ENCODE measurements at regions not wholly inside any gene's neighbourhood (a gene's known extent, or its start where the extent isn't known, plus 50 kb on each side); places are given as distances from the start of the nearest gene placed in this dataset.

DNA sequence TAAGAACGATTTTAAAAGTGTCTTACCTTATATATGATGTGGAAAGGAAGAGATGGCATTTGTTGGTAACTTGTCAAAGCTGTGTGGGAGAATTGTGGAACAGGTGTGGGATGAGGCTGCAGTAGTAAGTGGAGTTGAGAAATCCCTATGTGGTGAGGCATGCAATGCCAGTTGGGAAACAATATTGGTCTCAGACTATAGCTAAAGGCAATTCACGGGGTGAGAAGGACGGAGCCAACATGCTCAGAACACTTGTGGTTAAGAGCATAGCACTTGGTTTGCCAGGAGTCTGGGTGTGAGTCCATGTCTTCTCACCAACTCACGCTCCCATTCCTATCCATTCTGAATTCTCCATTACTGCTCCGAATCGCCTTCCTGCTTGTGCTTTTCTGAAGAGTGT lies 615.6 kb upstream of the ADAMTS9 start:
- H3K27ac ChIP-seq (ENCODE audit: low read depth, low read length) = no peak overlapping the region
- H3K27me3 ChIP-seq (ENCODE audit: control insufficient read depth, insufficient read depth, low read length) = no peaks in the 10 kb centered on the region
- H3K4me1 ChIP-seq (ENCODE audit: control insufficient read depth, insufficient read depth, low read length) = no peaks in the 10 kb centered on the region
- H3K4me3 ChIP-seq (ENCODE audit: low read depth, low read length) = no peak overlapping the region
- DNase-seq (ENCODE audit: low read depth in 4 of 6, low spot score in 6 of 6) = no peak
- H3K36me3 ChIP-seq (ENCODE audit: control insufficient read depth, insufficient read depth, low read length) = no peaks in the 10 kb centered on the region
- H3K9me3 ChIP-seq (ENCODE audit: control insufficient read depth, insufficient read depth, low read length) = no peaks in the 10 kb centered on the region
- WGBS (ENCODE audit: insufficient coverage) = 79% methylated on average over 4 of the region's 6 CpGs

- H3K36me3 ChIP-seq (ENCODE audit: control insufficient read depth, insufficient read depth, low read length) = no peaks in the 10 kb centered on the region
- no peak overlapping the region for H3K4me3 ChIP-seq (ENCODE audit: low read depth, low read length)
- no peaks in the 10 kb centered on the region for H3K9me3 ChIP-seq (ENCODE audit: control insufficient read depth, insufficient read depth, low read length)
- no peaks in the 10 kb centered on the region for H3K4me1 ChIP-seq (ENCODE audit: control insufficient read depth, insufficient read depth, low read length)
- no peak overlapping the region for H3K27ac ChIP-seq (ENCODE audit: low read depth, low read length)
- 60% methylated on average over 1 of the region's 4 CpGs for WGBS (ENCODE audit: insufficient coverage)
- H3K27me3 ChIP-seq (ENCODE audit: control insufficient read depth, insufficient read depth, low read length) = no peaks in the 10 kb centered on the region
- peak in 1 of 6 donors; percentile 10 for DNase-seq (ENCODE audit: low read depth in 4 of 6, low spot score in 6 of 6)
Observed at GRCh38 chr3:65291448-65292125, 603.8 kb upstream of the ADAMTS9 start.

- Histone ChIP-seq H3K27me3 (ENCODE audit: control insufficient read depth, insufficient read depth, low read length) (no peaks in the 10 kb centered on the region), H3K27ac (ENCODE audit: low read depth, low read length) (no peak overlapping the region), H3K4me3 (ENCODE audit: low read depth, low read length) (no peak overlapping the region), H3K9me3 (ENCODE audit: control insufficient read depth, insufficient read depth, low read length) (no peaks in the 10 kb centered on the region), H3K36me3 (ENCODE audit: control insufficient read depth, insufficient read depth, low read length) (no peaks in the 10 kb centered on the region), H3K4me1 (ENCODE audit: control insufficient read depth, insufficient read depth, low read length) (no peaks in the 10 kb centered on the region)
- 90% methylated on average over 1 of the region's 4 CpGs for WGBS (ENCODE audit: insufficient coverage)
- DNase-seq (ENCODE audit: low read depth in 4 of 6, low spot score in 6 of 6) = no peak
Observed at GRCh38 chr3:65288776-65289175, 601.0 kb upstream of the ADAMTS9 start.

DNA sequence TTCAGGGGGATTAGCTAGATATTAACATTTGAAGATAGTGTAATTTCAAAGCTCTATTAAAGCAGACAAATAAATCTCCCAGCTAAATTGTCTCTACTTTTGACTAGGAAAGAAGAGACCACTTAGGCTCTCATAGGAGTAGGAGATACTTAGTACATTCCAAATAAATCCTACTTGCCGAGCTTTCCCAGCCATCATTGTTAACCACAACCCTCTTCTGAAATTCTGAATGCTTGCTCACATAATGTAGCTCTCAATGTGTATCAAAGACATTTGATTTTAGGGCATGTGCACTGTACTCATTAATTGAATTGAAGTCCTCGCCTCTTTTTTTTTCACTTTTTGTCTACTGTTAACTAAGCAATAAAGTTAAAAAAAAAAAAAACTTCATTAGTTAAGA lies 598.2 kb upstream of the ADAMTS9 start:
- no peaks in the 10 kb centered on the region for H3K4me1 ChIP-seq (ENCODE audit: control insufficient read depth, insufficient read depth, low read length)
- no peak overlapping the region for H3K27ac ChIP-seq (ENCODE audit: low read depth, low read length)
- no CpG with 5 or more reads among the region's 2 CpGs for WGBS (ENCODE audit: insufficient coverage)
- DNase-seq (ENCODE audit: low read depth in 4 of 6, low spot score in 6 of 6) = peak in 1 of 6 donors; percentile 11
- no peaks in the 10 kb centered on the region for H3K27me3 ChIP-seq (ENCODE audit: control insufficient read depth, insufficient read depth, low read length)
- H3K9me3 ChIP-seq (ENCODE audit: control insufficient read depth, insufficient read depth, low read length) = no peaks in the 10 kb centered on the region
- no peak overlapping the region for H3K4me3 ChIP-seq (ENCODE audit: low read depth, low read length)
- H3K36me3 ChIP-seq (ENCODE audit: control insufficient read depth, insufficient read depth, low read length) = no peaks in the 10 kb centered on the region

- Histone ChIP-seq H3K36me3 (ENCODE audit: control insufficient read depth, insufficient read depth, low read length) (no peaks in the 10 kb centered on the region), H3K9me3 (ENCODE audit: control insufficient read depth, insufficient read depth, low read length) (no peaks in the 10 kb centered on the region), H3K4me3 (ENCODE audit: low read depth, low read length) (no peak overlapping the region), H3K27me3 (ENCODE audit: control insufficient read depth, insufficient read depth, low read length) (no peaks in the 10 kb centered on the region), H3K4me1 (ENCODE audit: control insufficient read depth, insufficient read depth, low read length) (no peaks in the 10 kb centered on the region), H3K27ac (ENCODE audit: low read depth, low read length) (no peak overlapping the region)
- DNase-seq (ENCODE audit: low read depth in 4 of 6, low spot score in 6 of 6) = peak in 2 of 6 donors; percentile 26 to 78
- no CpG with 5 or more reads among the region's 1 CpG for WGBS (ENCODE audit: insufficient coverage)
Observed at GRCh38 chr3:65284961-65285360, 597.2 kb upstream of the ADAMTS9 start.

DNA sequence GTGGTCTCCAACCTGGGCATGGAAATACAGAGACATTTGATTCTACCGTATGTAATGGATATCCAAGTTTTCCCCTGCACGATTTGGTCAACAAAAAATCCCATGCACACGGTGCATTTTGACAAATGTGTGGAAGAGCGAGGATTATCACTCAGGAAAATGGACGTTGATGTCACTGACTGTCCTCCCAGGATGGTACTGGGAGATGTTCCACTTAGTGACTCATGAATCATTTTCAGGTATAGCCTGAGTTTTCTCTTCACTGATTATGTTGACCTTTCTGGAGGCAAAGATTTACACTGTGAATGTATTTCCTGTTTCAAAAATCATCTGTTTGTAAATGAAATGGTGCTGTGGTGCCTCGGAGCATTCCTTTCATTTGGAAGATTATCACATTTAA lies 596.7 kb upstream of the ADAMTS9 start:
- no peak for DNase-seq (ENCODE audit: low read depth in 4 of 6, low spot score in 6 of 6)
- Histone ChIP-seq H3K4me3 (ENCODE audit: low read depth, low read length) (no peak overlapping the region), H3K9me3 (ENCODE audit: control insufficient read depth, insufficient read depth, low read length) (no peaks in the 10 kb centered on the region)

GRCh38 chr3:65279225-65279782 lies 591.5 kb upstream of the ADAMTS9 start:
- DNase-seq (ENCODE audit: low read depth in 4 of 6, low spot score in 6 of 6) = no peak
- 84% methylated on average over 2 of the region's 6 CpGs for WGBS (ENCODE audit: insufficient coverage)
- H3K9me3 ChIP-seq (ENCODE audit: control insufficient read depth, insufficient read depth, low read length) = no peaks in the 10 kb centered on the region
- no peaks in the 10 kb centered on the region for H3K27me3 ChIP-seq (ENCODE audit: control insufficient read depth, insufficient read depth, low read length)
- no peaks in the 10 kb centered on the region for H3K4me1 ChIP-seq (ENCODE audit: control insufficient read depth, insufficient read depth, low read length)
- no peak overlapping the region for H3K27ac ChIP-seq (ENCODE audit: low read depth, low read length)
- H3K36me3 ChIP-seq (ENCODE audit: control insufficient read depth, insufficient read depth, low read length) = no peaks in the 10 kb centered on the region
- no peak overlapping the region for H3K4me3 ChIP-seq (ENCODE audit: low read depth, low read length)

More for the DNA sequence above, 596.7 kb upstream of the ADAMTS9 start:
- 100% methylated on average over 4 of the region's 6 CpGs for WGBS (ENCODE audit: insufficient coverage)
- Histone ChIP-seq H3K4me1 (ENCODE audit: control insufficient read depth, insufficient read depth, low read length) (no peaks in the 10 kb centered on the region), H3K36me3 (ENCODE audit: control insufficient read depth, insufficient read depth, low read length) (no peaks in the 10 kb centered on the region), H3K27me3 (ENCODE audit: control insufficient read depth, insufficient read depth, low read length) (no peaks in the 10 kb centered on the region), H3K27ac (ENCODE audit: low read depth, low read length) (no peak overlapping the region)

GRCh38 chr3:65277798-65278197 lies 590.0 kb upstream of the ADAMTS9 start:
- Histone ChIP-seq H3K4me1 (ENCODE audit: control insufficient read depth, insufficient read depth, low read length) (no peaks in the 10 kb centered on the region), H3K4me3 (ENCODE audit: low read depth, low read length) (no peak overlapping the region), H3K27me3 (ENCODE audit: control insufficient read depth, insufficient read depth, low read length) (no peaks in the 10 kb centered on the region), H3K9me3 (ENCODE audit: control insufficient read depth, insufficient read depth, low read length) (no peaks in the 10 kb centered on the region), H3K36me3 (ENCODE audit: control insufficient read depth, insufficient read depth, low read length) (no peaks in the 10 kb centered on the region), H3K27ac (ENCODE audit: low read depth, low read length) (no peak overlapping the region)
- WGBS (ENCODE audit: insufficient coverage) = no CpG with 5 or more reads among the region's 2 CpGs
- peak in 1 of 6 donors; percentile 76 for DNase-seq (ENCODE audit: low read depth in 4 of 6, low spot score in 6 of 6)

- H3K36me3 ChIP-seq (ENCODE audit: control insufficient read depth, insufficient read depth, low read length) = no peaks in the 10 kb centered on the region
- H3K9me3 ChIP-seq (ENCODE audit: control insufficient read depth, insufficient read depth, low read length) = no peaks in the 10 kb centered on the region
- H3K27me3 ChIP-seq (ENCODE audit: control insufficient read depth, insufficient read depth, low read length) = no peaks in the 10 kb centered on the region
- no peak overlapping the region for H3K4me3 ChIP-seq (ENCODE audit: low read depth, low read length)
- DNase-seq (ENCODE audit: low read depth in 4 of 6, low spot score in 6 of 6) = peak in 1 of 6 donors; percentile 71
- H3K4me1 ChIP-seq (ENCODE audit: control insufficient read depth, insufficient read depth, low read length) = no peaks in the 10 kb centered on the region
- no peak overlapping the region for H3K27ac ChIP-seq (ENCODE audit: low read depth, low read length)
- no CpG with 5 or more reads among the region's 4 CpGs for WGBS (ENCODE audit: insufficient coverage)
Observed at GRCh38 chr3:65276551-65276950, 588.8 kb upstream of the ADAMTS9 start.

DNA sequence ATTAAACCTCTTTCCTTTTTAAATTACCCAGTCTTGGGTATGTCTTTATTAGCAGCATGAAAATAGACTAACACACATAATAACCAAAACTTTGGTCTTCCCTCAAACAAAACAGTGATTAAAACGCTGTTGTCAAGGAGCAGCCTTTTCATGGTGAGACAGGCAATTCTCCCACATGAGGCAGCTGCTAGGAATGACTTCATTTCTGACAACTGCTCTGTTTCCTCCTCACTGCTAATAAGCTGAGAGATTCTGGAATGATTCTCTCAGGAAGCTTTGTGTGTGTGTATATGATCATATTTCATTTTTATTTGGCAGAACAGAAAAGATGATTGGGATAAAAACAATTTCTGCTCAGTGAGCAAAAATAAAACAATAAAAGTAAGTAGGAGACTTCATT lies 580.6 kb upstream of the ADAMTS9 start:
- H3K9me3 ChIP-seq (ENCODE audit: control insufficient read depth, insufficient read depth, low read length) = no peaks in the 10 kb centered on the region
- DNase-seq (ENCODE audit: low read depth in 4 of 6, low spot score in 6 of 6) = peak in 1 of 6 donors; percentile 82
- no peak overlapping the region for H3K4me3 ChIP-seq (ENCODE audit: low read depth, low read length)
- H3K36me3 ChIP-seq (ENCODE audit: control insufficient read depth, insufficient read depth, low read length) = no peaks in the 10 kb centered on the region
- 40% methylated on average over 1 of the region's 1 CpG for WGBS (ENCODE audit: insufficient coverage)
- no peaks in the 10 kb centered on the region for H3K4me1 ChIP-seq (ENCODE audit: control insufficient read depth, insufficient read depth, low read length)
- no peaks in the 10 kb centered on the region for H3K27me3 ChIP-seq (ENCODE audit: control insufficient read depth, insufficient read depth, low read length)
- no peak overlapping the region for H3K27ac ChIP-seq (ENCODE audit: low read depth, low read length)
